Gastroesophageal sphincter (tissue), 2 donors: ENCODE measurements at regions not wholly inside any gene's neighbourhood (a gene's known extent, or its start where the extent isn't known, plus 50 kb on each side); places are given as distances from the start of the nearest gene placed in this dataset.

Experiments used
- POLR2A ChIP-seq, 2 donors: fragments of 450-650 bp; IDR thresholded peaks; one replicate each; pipeline ENCODE4 v1.6.1; 2017; ENCODE audit warnings: antibody characterized with exemption in 2 of 2, mild to moderate bottlenecking in 2 of 2, moderate library complexity in 1 of 2
- POLR2AphosphoS5 ChIP-seq: sonication (generic); formaldehyde crosslinking; IDR thresholded peaks from one replicate; pipeline ENCODE4 v1.6.1; 2017; ENCODE audit warnings: antibody characterized with exemption

DNA sequence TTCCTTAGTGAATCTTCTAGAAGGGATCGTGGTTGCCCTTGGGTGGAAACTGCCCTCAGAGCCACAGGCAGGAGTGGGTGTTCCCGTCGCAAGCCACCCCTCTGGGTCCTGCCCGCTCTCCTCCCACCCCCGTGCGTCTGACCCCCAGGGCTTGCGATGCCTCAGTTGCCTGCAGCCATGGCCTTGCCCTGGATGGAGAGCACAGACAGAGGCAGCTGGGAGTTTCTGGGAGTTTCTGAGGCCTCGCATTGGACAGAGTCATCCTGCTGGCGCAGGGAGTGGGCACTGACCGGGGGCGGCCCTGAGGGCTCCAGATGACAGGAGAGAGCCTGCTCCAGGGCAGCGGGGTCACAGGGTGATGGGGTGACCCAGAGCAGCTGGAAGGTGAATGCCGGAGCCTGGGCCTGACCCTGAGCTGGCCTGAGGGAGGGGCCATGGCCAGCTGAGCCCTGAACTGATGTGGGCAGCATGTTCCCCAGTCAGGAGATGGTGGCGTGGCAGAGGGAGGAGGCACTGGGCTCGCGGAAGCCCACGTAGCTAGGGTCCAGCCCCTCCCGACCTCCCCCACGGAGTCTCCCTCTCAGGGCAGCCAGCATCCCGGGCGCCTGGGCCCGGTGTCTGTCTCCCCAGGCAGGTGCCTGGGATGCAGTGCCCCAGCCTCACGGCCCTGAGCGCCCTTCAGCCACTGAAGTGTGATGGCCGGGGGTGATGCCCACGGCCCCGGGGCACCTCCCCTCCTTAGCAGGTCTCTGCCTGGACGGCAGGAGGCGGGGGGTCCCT, 1236.2 kb downstream of the BRD1 start:
- TF ChIP-seq POLR2AphosphoS5 (no peak), POLR2A (IDR thresholded peaks at IDR 0.05) (no peak)
